Panc1 (cell line): ENCODE measurements at regions not wholly inside any gene's neighbourhood (a gene's known extent, or its start where the extent isn't known, plus 50 kb on each side); places are given as distances from the start of the nearest gene placed in this dataset.

ENCODE experiments used
- CTCF ChIP-seq: fragments of 450-650 bp; IDR thresholded peaks from 2 replicates; pipeline ENCODE4 v1.5.1; 2017; ENCODE audit warnings: mild to moderate bottlenecking
- POLR2AphosphoS5 ChIP-seq: IDR thresholded peaks from 2 replicates; pipeline ENCODE4 v1.6.1; 2012; ENCODE audit warnings: mild to moderate bottlenecking, low read depth, low read length, moderate library complexity
- REST ChIP-seq, 2 experiments: IDR thresholded peaks; 2 replicates each; pipeline ENCODE4 v1.6.1; 2011 to 2012; ENCODE audit warnings: low read depth in 2 of 2, control low read depth in 1 of 2, low read length in 1 of 2, mild to moderate bottlenecking in 1 of 2, moderate library complexity in 1 of 2; ENCODE audit not compliant: insufficient read depth in 1 of 2
- TCF7L2 ChIP-seq: IDR thresholded peaks from 2 replicates; pipeline ENCODE4 v1.6.1; 2011; ENCODE audit warnings: mild to moderate bottlenecking, low read depth, low read length, inconsistent platforms

GRCh38 chr4:175441256-175441655 is 370.8 kb downstream of the GPM6A start:
- TF ChIP-seq CTCF, result no peak
- no peak for TF ChIP-seq POLR2AphosphoS5
- no peak for TF ChIP-seq REST (IDR thresholded peaks at IDR 0.05; ENCODE audit: insufficient read depth in 1 of 2, low read depth in 2 of 2, low read length in 1 of 2)
- no peak for TF ChIP-seq TCF7L2
